Stomach (tissue), 8 donors: ENCODE measurements at regions not wholly inside any gene's neighbourhood (a gene's known extent, or its start where the extent isn't known, plus 50 kb on each side); places are given as distances from the start of the nearest gene placed in this dataset.

Source experiments
- DNase-seq, 2 donors: peaks; one replicate each; pipeline versions ENCODE4 v3.0.0 to v3.0.0-alpha.2; 2013 to 2019
- H3K27ac ChIP-seq, 5 donors: fragments of 200-600 bp in 4 of 5; sonication (generic) in 4 of 5; one replicate each; pipeline ENCODE4 v1.5.1; 2013 to 2019; ENCODE audit warnings: mild to moderate bottlenecking in 1 of 5, moderate library complexity in 1 of 5
- H3K27me3 ChIP-seq, 3 donors: fragments of 200-600 bp; sonication (generic); one replicate each; pipeline ENCODE4 v1.5.1; 2017 to 2019; ENCODE audit warnings: mixed run types in 1 of 3
- H3K36me3 ChIP-seq, 4 donors: fragments of 200-600 bp; sonication (generic); 1 replicate in 3 of 4; 2 replicates in 1 of 4; pipeline ENCODE4 v1.5.1; 2016 to 2019
- H3K4me1 ChIP-seq, 4 donors: fragments of 200-600 bp; sonication (generic); one replicate each; pipeline ENCODE4 v1.5.1; 2016 to 2019
- H3K4me3 ChIP-seq, 4 donors: fragments of 200-600 bp; sonication (generic) in 3 of 4; one replicate each; pipeline ENCODE4 v1.5.1; 2016 to 2019; ENCODE audit warnings: mild to moderate bottlenecking in 1 of 4
- H3K9me3 ChIP-seq, 4 donors: fragments of 200-600 bp; sonication (generic); one replicate each; pipeline ENCODE4 v1.5.1; 2016 to 2019
- EP300 ChIP-seq: sonication (generic); formaldehyde crosslinking; IDR thresholded peaks from one replicate; pipeline ENCODE4 v1.6.1; 2017; ENCODE audit warnings: antibody characterized with exemption
- POLR2A ChIP-seq, 4 donors: fragments of 450-650 bp; IDR thresholded peaks; one replicate each; pipeline ENCODE4 v1.6.1; 2016; ENCODE audit warnings: antibody characterized with exemption in 4 of 4, control low read depth in 2 of 4, mild to moderate bottlenecking in 1 of 4, moderate library complexity in 1 of 4
- POLR2AphosphoS5 ChIP-seq, 3 donors: sonication (generic); formaldehyde crosslinking; IDR thresholded peaks; one replicate each; pipeline ENCODE4 v1.6.1; 2016; ENCODE audit warnings: antibody characterized with exemption in 3 of 3
- WGBS, 5 donors: extraction: QIAGEN DNeasy Blood & Tissue Kit in 3 of 5; methylation state at CpG; one replicate each; pipeline versions ENCODE4 v1.1.5 to v1.1.7; 2013 to 2018; 5-methylcytosine and 5-hydroxymethylcytosine counted together
- intact Hi-C: fragments of 100-400 bp; cut with DNase I; formaldehyde crosslinking; loops from one replicate; pipeline ENCODE4 v1.15.1; 2023; ENCODE audit warnings: low total_unique reads
- TF ChIP-seq, protein P1 (sequence below), 7 experiments: fragments of 450-650 bp in 4 of 7; fragments of 200-600 bp in 3 of 7; sonication (generic) in 3 of 7; IDR thresholded peaks; one replicate each; pipeline ENCODE4 v1.5.1; 2016 to 2019; ENCODE audit warnings: antibody characterized with exemption in 7 of 7, control low read depth in 2 of 7, mild to moderate bottlenecking in 1 of 7
- donor health status: healthy with polysubstance abuse.
- donor health status: Bipolar disorder and iron deficiency.
- donor health status: healthy.

- Histone ChIP-seq H3K4me1 (peaks cover 0 to 4% (median 0%) of the 10 kb centered on the region in 4 donors), H3K4me3 (no peak overlapping the region), H3K9me3 (no peaks in the 10 kb centered on the region), H3K27ac (no peak overlapping the region), H3K27me3 (no peaks in the 10 kb centered on the region), H3K36me3 (no peaks in the 10 kb centered on the region)
- peak in 1 of 2 donors; percentile 11 for DNase-seq
- 77 to 88% (median 83%) methylated on average over 4 of the region's 4 CpGs for WGBS, 5 donors
- intact Hi-C loops, result no loop called here
- TF ChIP-seq EP300, result no peak
- TF ChIP-seq POLR2AphosphoS5 (IDR thresholded peaks at IDR 0.05), result no peak
- TF ChIP-seq POLR2A (IDR thresholded peaks at IDR 0.05), result no peak
- TF ChIP-seq, protein P1, sequence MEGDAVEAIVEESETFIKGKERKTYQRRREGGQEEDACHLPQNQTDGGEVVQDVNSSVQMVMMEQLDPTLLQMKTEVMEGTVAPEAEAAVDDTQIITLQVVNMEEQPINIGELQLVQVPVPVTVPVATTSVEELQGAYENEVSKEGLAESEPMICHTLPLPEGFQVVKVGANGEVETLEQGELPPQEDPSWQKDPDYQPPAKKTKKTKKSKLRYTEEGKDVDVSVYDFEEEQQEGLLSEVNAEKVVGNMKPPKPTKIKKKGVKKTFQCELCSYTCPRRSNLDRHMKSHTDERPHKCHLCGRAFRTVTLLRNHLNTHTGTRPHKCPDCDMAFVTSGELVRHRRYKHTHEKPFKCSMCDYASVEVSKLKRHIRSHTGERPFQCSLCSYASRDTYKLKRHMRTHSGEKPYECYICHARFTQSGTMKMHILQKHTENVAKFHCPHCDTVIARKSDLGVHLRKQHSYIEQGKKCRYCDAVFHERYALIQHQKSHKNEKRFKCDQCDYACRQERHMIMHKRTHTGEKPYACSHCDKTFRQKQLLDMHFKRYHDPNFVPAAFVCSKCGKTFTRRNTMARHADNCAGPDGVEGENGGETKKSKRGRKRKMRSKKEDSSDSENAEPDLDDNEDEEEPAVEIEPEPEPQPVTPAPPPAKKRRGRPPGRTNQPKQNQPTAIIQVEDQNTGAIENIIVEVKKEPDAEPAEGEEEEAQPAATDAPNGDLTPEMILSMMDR (IDR thresholded peaks at IDR 0.05), result no peak
Observed at GRCh38 chr3:195012571-195012970, 258.4 kb downstream of the XXYLT1 start.

DNA sequence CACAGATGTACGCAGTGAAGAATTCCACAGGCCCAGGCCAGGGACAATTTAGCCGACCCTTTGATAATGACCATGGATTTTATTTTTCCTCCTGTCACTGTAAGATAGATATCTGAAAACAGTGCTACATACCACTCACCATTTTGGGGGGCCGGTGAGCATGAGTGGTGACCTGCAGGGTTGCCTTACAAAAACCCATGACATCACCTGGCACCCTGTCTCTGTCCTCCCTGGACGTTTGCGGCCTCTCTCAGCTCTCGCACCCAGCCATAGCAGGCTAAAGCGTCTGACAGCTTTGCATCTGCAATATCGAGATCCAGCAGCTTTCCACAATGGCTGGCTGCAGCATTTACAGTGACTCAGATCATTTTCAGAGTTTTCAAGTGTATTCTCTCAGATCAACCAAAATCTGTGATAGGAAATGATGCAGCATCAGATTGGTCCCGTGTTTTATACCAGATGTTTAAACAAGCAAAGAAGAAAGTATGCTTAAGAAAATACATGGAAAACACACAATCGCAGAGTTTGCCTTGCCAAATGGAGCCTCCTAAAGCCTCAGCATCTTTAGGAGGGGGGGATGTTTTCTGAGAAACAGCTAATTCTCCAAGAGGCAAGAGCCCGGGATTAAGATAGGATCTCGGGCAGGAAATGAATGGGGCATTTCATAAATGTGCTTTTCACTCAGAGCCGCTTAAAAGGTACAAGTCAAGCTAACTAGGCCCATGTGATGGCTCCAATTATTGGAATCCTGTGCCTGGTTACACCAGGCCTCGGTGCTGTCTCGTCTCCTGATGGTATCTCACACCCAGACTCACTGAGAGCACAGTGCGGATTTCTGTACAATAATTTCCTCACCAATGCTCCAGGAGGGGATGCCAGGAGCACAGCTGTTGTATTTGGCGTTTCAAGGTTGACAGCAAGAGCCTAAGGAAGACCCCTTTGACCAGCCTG, 257.3 kb downstream of the XXYLT1 start:
- no peak overlapping the region for H3K27ac ChIP-seq
- no peaks in the 10 kb centered on the region for H3K27me3 ChIP-seq
- WGBS, 5 donors, result 72 to 85% (median 79%) methylated on average over 17 of the region's 17 CpGs

GRCh38 chr3:195015021-195015420, 255.9 kb downstream of the XXYLT1 start:
- Histone ChIP-seq H3K4me3 (no peak overlapping the region), H3K4me1 (peaks cover 0 to 4% (median 0%) of the 10 kb centered on the region in 4 donors), H3K27ac (no peak overlapping the region), H3K36me3 (no peaks in the 10 kb centered on the region), H3K27me3 (no peaks in the 10 kb centered on the region), H3K9me3 (no peaks in the 10 kb centered on the region)
- TF ChIP-seq, protein P1 (IDR thresholded peaks at IDR 0.05), result no peak
- TF ChIP-seq POLR2A (IDR thresholded peaks at IDR 0.05) (no peak), POLR2AphosphoS5 (IDR thresholded peaks at IDR 0.05) (no peak), EP300 (no peak)
- DNase-seq, result no peak
- intact Hi-C loops, result no loop called here
- WGBS, 5 donors, result 36 to 54% (median 47%) methylated on average over 4 to 5 of the region's 5 CpGs

More for the DNA sequence above, 257.3 kb downstream of the XXYLT1 start:
- DNase-seq, result no peak
- Histone ChIP-seq H3K4me1 (peaks cover 0 to 4% (median 0%) of the 10 kb centered on the region in 4 donors), H3K4me3 (no peak overlapping the region), H3K9me3 (no peaks in the 10 kb centered on the region), H3K36me3 (no peaks in the 10 kb centered on the region)
- intact Hi-C loops, result no loop called here
- TF ChIP-seq POLR2A (IDR thresholded peaks at IDR 0.05) (no peak), POLR2AphosphoS5 (IDR thresholded peaks at IDR 0.05) (no peak), EP300 (no peak)
- TF ChIP-seq, protein P1 (IDR thresholded peaks at IDR 0.05), result no peak

DNA sequence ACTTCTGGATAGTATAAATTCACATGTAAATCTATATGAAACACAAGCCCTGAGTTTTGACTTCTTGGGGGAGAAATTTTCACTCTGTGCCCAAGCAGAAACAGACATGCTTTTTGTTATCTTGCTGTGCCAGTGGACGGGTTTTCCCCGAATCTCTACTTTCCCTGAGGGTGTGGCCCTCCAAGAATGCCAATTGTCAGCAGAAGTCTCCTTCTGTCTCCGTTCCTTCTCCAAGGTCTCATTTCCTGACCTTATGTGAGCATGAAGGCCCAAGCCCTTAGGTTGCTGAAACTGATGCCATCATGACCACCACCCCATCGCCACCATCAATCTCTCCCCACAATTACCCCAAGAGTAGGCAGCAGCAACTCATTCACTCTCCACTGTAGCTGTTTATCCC, 253.8 kb downstream of the XXYLT1 start:
- 41 to 49% (median 42%) methylated on average over 4 of the region's 4 CpGs for WGBS, 5 donors
- intact Hi-C loops, result no loop called here
- peak in 1 of 2 donors; percentile 23 for DNase-seq

More for the DNA sequence above, 253.8 kb downstream of the XXYLT1 start:
- H3K4me3 ChIP-seq, result no peak overlapping the region
- no peaks in the 10 kb centered on the region for H3K9me3 ChIP-seq
- peaks cover 0 to 4% (median 0%) of the 10 kb centered on the region in 4 donors for H3K4me1 ChIP-seq
- no peaks in the 10 kb centered on the region for H3K27me3 ChIP-seq
- TF ChIP-seq EP300 (no peak), POLR2AphosphoS5 (IDR thresholded peaks at IDR 0.05) (no peak), POLR2A (IDR thresholded peaks at IDR 0.05) (no peak)
- TF ChIP-seq, protein P1 (IDR thresholded peaks at IDR 0.05), result no peak
- no peaks in the 10 kb centered on the region for H3K36me3 ChIP-seq
- no peak overlapping the region for H3K27ac ChIP-seq
